CD4-positive, alpha-beta memory T cell (primary cell): ENCODE measurements at regions not wholly inside any gene's neighbourhood (a gene's known extent, or its start where the extent isn't known, plus 50 kb on each side); places are given as distances from the start of the nearest gene placed in this dataset.

Experiments
- CTCF ChIA-PET: fragments of 350-600 bp; sonication (Branson Sonifier 250); formaldehyde crosslinking; loops from one replicate; lab custom pipeline; 2021; ENCODE audit warnings: inconsistent platforms; ENCODE audit not compliant: partially characterized antibody; lab: Charles Lee
- POLR2A ChIA-PET: fragments of 350-600 bp; sonication (Branson Sonifier 250); formaldehyde crosslinking; loops from one replicate; lab custom pipeline; 2021; ENCODE audit not compliant: partially characterized antibody; lab: Charles Lee
- DNase-seq, 5 donors: peaks; one replicate each; pipeline versions ENCODE4 v3.0.0 to v3.0.0-alpha.2; 2020 to 2022; ENCODE audit warnings: mixed read lengths in 1 of 5
- H3K27ac ChIP-seq: one replicate; pipeline ENCODE4 v1.7.0; 2013; ENCODE audit warnings: low read depth, low read length
- H3K27me3 ChIP-seq: 2 replicates; pipeline ENCODE4 v1.7.0; 2013; ENCODE audit warnings: mild to moderate bottlenecking, low read length, moderate library complexity; ENCODE audit not compliant: insufficient read depth
- H3K36me3 ChIP-seq: 2 replicates; pipeline ENCODE4 v1.7.0; 2013; ENCODE audit warnings: mild to moderate bottlenecking, low read length, moderate library complexity; ENCODE audit not compliant: insufficient read depth
- H3K4me1 ChIP-seq: 2 replicates; pipeline ENCODE4 v1.7.0; 2013; ENCODE audit warnings: mild to moderate bottlenecking, low read length, moderate library complexity; ENCODE audit not compliant: insufficient read depth
- H3K4me3 ChIP-seq, 2 donors: one replicate each; pipeline ENCODE4 v1.7.0; 2013; ENCODE audit warnings: low read length in 2 of 2, mild to moderate bottlenecking in 1 of 2
- H3K9me3 ChIP-seq, 2 donors: one replicate each; pipeline ENCODE4 v1.7.0; 2013; ENCODE audit warnings: low read length in 2 of 2, control low read depth in 1 of 2; ENCODE audit not compliant: control insufficient read depth in 1 of 2
- H3K27ac Mint-ChIP-seq, 7 donors: one replicate each; pipeline ENCODE4 v1.8.0; 2020 to 2021; ENCODE audit warnings: mixed read lengths in 7 of 7, mild to moderate bottlenecking in 6 of 7, inconsistent platforms in 3 of 7, moderate library complexity in 3 of 7
- H3K27me3 Mint-ChIP-seq, 2 donors: one replicate each; pipeline ENCODE4 v1.8.0; 2020 to 2021; ENCODE audit warnings: mixed read lengths in 2 of 2
- H3K36me3 Mint-ChIP-seq, 2 donors: one replicate each; pipeline ENCODE4 v1.8.0; 2020 to 2021; ENCODE audit warnings: mixed read lengths in 2 of 2, inconsistent platforms in 1 of 2, mild to moderate bottlenecking in 1 of 2
- H3K4me1 Mint-ChIP-seq, 4 donors: one replicate each; pipeline ENCODE4 v1.8.0; 2020 to 2021; ENCODE audit warnings: mixed read lengths in 4 of 4, mild to moderate bottlenecking in 1 of 4
- H3K4me3 Mint-ChIP-seq, 8 donors: one replicate each; pipeline ENCODE4 v1.8.0; 2020 to 2021; ENCODE audit warnings: mixed read lengths in 8 of 8, mild to moderate bottlenecking in 7 of 8, moderate library complexity in 6 of 8, inconsistent platforms in 3 of 8
- H3K9me3 Mint-ChIP-seq, 8 donors: one replicate each; pipeline ENCODE4 v1.8.0; 2020 to 2021; ENCODE audit warnings: mixed read lengths in 8 of 8, mild to moderate bottlenecking in 5 of 8, inconsistent platforms in 3 of 8, moderate library complexity in 1 of 8
- intact Hi-C: fragments of 100-400 bp; cut with micrococcal nuclease; formaldehyde crosslinking; loops from one replicate; pipeline ENCODE4 v1.15.1; 2023

- Histone ChIP-seq H3K4me3 (no peak overlapping the region), H3K27ac (no peak overlapping the region), H3K4me1 (no peaks in the 10 kb centered on the region), H3K9me3 (no peaks in the 10 kb centered on the region), H3K27me3 (no peaks in the 10 kb centered on the region), H3K36me3 (no peaks in the 10 kb centered on the region)
- Mint-ChIP-seq H3K9me3 (peaks cover 0 to 4% (median under 1%) of the 10 kb centered on the region in 8 donors), H3K27me3 (peaks cover 2 to 10% of the 10 kb centered on the region in 2 donors), H3K27ac (no peak overlapping the region), H3K4me1 (no peaks in the 10 kb centered on the region), H3K36me3 (no peaks in the 10 kb centered on the region), H3K4me3 (no peak overlapping the region)
- ChIA-PET POLR2A (no interaction called here), CTCF (no interaction called here)
- intact Hi-C loops: no loop called here
- DNase-seq: no peak
Observed at GRCh38 chr5:82847562-82847961, 229.6 kb downstream of the TMEM167A start.

GRCh38 chr5:82839881-82840280 is 237.3 kb downstream of the TMEM167A start:
- no peak overlapping the region for H3K4me3 ChIP-seq
- no peak overlapping the region for H3K27ac ChIP-seq
- intact Hi-C loops: no loop called here
- H3K27me3 ChIP-seq: no peaks in the 10 kb centered on the region
- H3K4me3 Mint-ChIP-seq: no peak overlapping the region
- no peaks in the 10 kb centered on the region for H3K36me3 ChIP-seq
- H3K4me1 Mint-ChIP-seq: no peaks in the 10 kb centered on the region
- no peaks in the 10 kb centered on the region for H3K4me1 ChIP-seq
- H3K27ac Mint-ChIP-seq: no peak overlapping the region
- peaks cover 2% of the 10 kb centered on the region in 2 donors for H3K27me3 Mint-ChIP-seq
- H3K9me3 ChIP-seq: no peaks in the 10 kb centered on the region
- peaks cover 0 to 9% (median 4%) of the 10 kb centered on the region in 8 donors for H3K9me3 Mint-ChIP-seq
- no peaks in the 10 kb centered on the region for H3K36me3 Mint-ChIP-seq
- POLR2A ChIA-PET: no interaction called here
- CTCF ChIA-PET: no interaction called here
- DNase-seq: no peak

DNA sequence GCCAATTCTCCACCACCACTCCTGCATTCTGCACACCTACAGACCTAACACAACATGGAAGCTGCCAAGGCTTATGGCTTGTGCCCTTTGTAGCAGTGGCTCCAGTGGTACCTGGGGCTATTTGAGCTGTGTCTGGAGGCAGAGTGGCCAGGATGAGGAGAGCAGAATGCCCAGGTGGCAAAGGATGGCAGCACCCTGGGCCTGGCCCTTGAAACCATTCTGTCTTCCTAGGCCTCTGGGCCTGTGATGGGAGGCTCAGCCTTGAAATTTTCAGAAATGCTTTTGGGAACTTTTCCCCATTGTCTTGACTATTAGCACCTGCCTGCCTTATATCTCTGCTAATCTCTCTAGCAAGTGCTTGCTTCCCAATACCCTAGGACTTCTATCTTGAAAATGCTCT is 241.7 kb downstream of the TMEM167A start:
- no peaks in the 10 kb centered on the region for H3K27me3 Mint-ChIP-seq
- POLR2A ChIA-PET: no interaction called here
- no peaks in the 10 kb centered on the region for H3K36me3 Mint-ChIP-seq
- intact Hi-C loops: no loop called here
- H3K27ac Mint-ChIP-seq: no peak overlapping the region
- Histone ChIP-seq H3K27me3 (no peaks in the 10 kb centered on the region), H3K9me3 (no peaks in the 10 kb centered on the region), H3K36me3 (no peaks in the 10 kb centered on the region), H3K4me1 (no peaks in the 10 kb centered on the region), H3K4me3 (no peak overlapping the region), H3K27ac (no peak overlapping the region)
- CTCF ChIA-PET: no interaction called here
- H3K4me1 Mint-ChIP-seq: no peaks in the 10 kb centered on the region
- no peak overlapping the region for H3K4me3 Mint-ChIP-seq
- DNase-seq: no peak
- H3K9me3 Mint-ChIP-seq: peaks cover 0 to 9% (median 3%) of the 10 kb centered on the region in 8 donors

GRCh38 chr5:82834151-82834550 is 243.0 kb downstream of the TMEM167A start:
- H3K27me3 Mint-ChIP-seq: no peaks in the 10 kb centered on the region
- ChIA-PET POLR2A (no interaction called here), CTCF (no interaction called here)
- H3K9me3 ChIP-seq: no peaks in the 10 kb centered on the region
- DNase-seq: no peak
- H3K36me3 ChIP-seq: no peaks in the 10 kb centered on the region
- intact Hi-C loops: no loop called here
- H3K9me3 Mint-ChIP-seq: peaks cover 0 to 9% (median 3%) of the 10 kb centered on the region in 8 donors
- H3K27ac ChIP-seq: no peak overlapping the region
- H3K4me3 ChIP-seq: no peak overlapping the region
- H3K4me1 Mint-ChIP-seq: no peaks in the 10 kb centered on the region
- no peak overlapping the region for H3K4me3 Mint-ChIP-seq
- no peaks in the 10 kb centered on the region for H3K27me3 ChIP-seq
- H3K27ac Mint-ChIP-seq: no peak overlapping the region
- no peaks in the 10 kb centered on the region for H3K4me1 ChIP-seq
- no peaks in the 10 kb centered on the region for H3K36me3 Mint-ChIP-seq

GRCh38 chr5:82833277-82833676 is 243.9 kb downstream of the TMEM167A start:
- intact Hi-C loops: no loop called here
- no peaks in the 10 kb centered on the region for H3K4me1 ChIP-seq

DNA sequence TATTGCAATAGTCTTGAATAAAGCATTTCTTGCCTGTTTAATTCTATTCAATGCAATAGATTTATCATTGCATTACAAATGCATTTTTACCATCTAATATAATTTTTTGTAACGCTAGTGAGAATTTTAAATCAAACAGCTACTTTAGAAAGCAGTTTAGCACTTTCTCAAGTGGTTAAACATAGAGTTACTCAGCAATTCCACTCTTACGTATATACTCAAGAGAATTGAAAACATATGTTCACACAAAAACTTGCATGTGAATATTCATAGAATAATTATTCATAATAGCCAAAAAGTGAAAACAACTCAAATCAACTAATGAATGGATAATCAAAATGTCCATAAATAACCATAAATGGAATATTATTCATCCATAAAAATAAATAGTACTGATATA is 244.7 kb downstream of the TMEM167A start:
- Histone ChIP-seq H3K4me3 (no peak overlapping the region), H3K27ac (no peak overlapping the region), H3K4me1 (no peaks in the 10 kb centered on the region), H3K36me3 (no peaks in the 10 kb centered on the region), H3K9me3 (no peaks in the 10 kb centered on the region), H3K27me3 (no peaks in the 10 kb centered on the region)
- ChIA-PET CTCF (no interaction called here), POLR2A (no interaction called here)
- Mint-ChIP-seq H3K9me3 (peaks cover 0 to 9% (median 3%) of the 10 kb centered on the region in 8 donors), H3K4me1 (no peaks in the 10 kb centered on the region), H3K27me3 (no peaks in the 10 kb centered on the region), H3K36me3 (no peaks in the 10 kb centered on the region), H3K4me3 (no peak overlapping the region), H3K27ac (no peak overlapping the region)
- intact Hi-C loops: no loop called here
- no peak for DNase-seq

More at GRCh38 chr5:82833277-82833676, 243.9 kb downstream of the TMEM167A start:
- Mint-ChIP-seq H3K27me3 (no peaks in the 10 kb centered on the region), H3K27ac (no peak overlapping the region), H3K9me3 (peaks cover 0 to 9% (median 3%) of the 10 kb centered on the region in 8 donors), H3K36me3 (no peaks in the 10 kb centered on the region), H3K4me1 (no peaks in the 10 kb centered on the region), H3K4me3 (peak overlapping the region in 1 of 8 donors; percentile 15)
- Histone ChIP-seq H3K27ac (no peak overlapping the region), H3K9me3 (no peaks in the 10 kb centered on the region), H3K27me3 (no peaks in the 10 kb centered on the region), H3K36me3 (no peaks in the 10 kb centered on the region), H3K4me3 (no peak overlapping the region)
- DNase-seq: no peak
- ChIA-PET CTCF (no interaction called here), POLR2A (no interaction called here)

GRCh38 chr5:82828211-82828610 is 249.0 kb downstream of the TMEM167A start:
- Histone ChIP-seq H3K4me1 (no peaks in the 10 kb centered on the region), H3K36me3 (no peaks in the 10 kb centered on the region), H3K27me3 (no peaks in the 10 kb centered on the region), H3K27ac (no peak overlapping the region), H3K9me3 (no peaks in the 10 kb centered on the region), H3K4me3 (no peak overlapping the region)
- DNase-seq: no peak
- ChIA-PET CTCF (interaction anchor here (1.4 kb wide), 1 partner anchor 476 kb away, joined by 3 read pairs; no protein-coding TSS in a partner anchor), POLR2A (no interaction called here)
- no peaks in the 10 kb centered on the region for H3K27me3 Mint-ChIP-seq
- H3K27ac Mint-ChIP-seq: no peak overlapping the region
- intact Hi-C loops: no loop called here
- H3K9me3 Mint-ChIP-seq: no peaks in the 10 kb centered on the region
- no peak overlapping the region for H3K4me3 Mint-ChIP-seq
- H3K4me1 Mint-ChIP-seq: no peaks in the 10 kb centered on the region
- no peaks in the 10 kb centered on the region for H3K36me3 Mint-ChIP-seq

- intact Hi-C loops: no loop called here
- Histone ChIP-seq H3K27me3 (no peaks in the 10 kb centered on the region), H3K4me1 (no peaks in the 10 kb centered on the region), H3K4me3 (no peak overlapping the region), H3K9me3 (no peaks in the 10 kb centered on the region), H3K36me3 (no peaks in the 10 kb centered on the region), H3K27ac (no peak overlapping the region)
- H3K27ac Mint-ChIP-seq: no peak overlapping the region
- H3K4me1 Mint-ChIP-seq: no peaks in the 10 kb centered on the region
- no peak overlapping the region for H3K4me3 Mint-ChIP-seq
- CTCF ChIA-PET: interaction anchor here (1.4 kb wide), 1 partner anchor 475 kb away, joined by 3 read pairs; no protein-coding TSS in a partner anchor
- POLR2A ChIA-PET: no interaction called here
- no peaks in the 10 kb centered on the region for H3K27me3 Mint-ChIP-seq
- no peaks in the 10 kb centered on the region for H3K9me3 Mint-ChIP-seq
- no peaks in the 10 kb centered on the region for H3K36me3 Mint-ChIP-seq
- no peak for DNase-seq
Observed at GRCh38 chr5:82827651-82828050, 249.5 kb downstream of the TMEM167A start.
